CD4-positive, alpha-beta T cell treated with Interleukin-17A for 1 hour (primary cell): ENCODE measurements at regions not wholly inside any gene's neighbourhood (a gene's known extent, or its start where the extent isn't known, plus 50 kb on each side); places are given as distances from the start of the nearest gene placed in this dataset.

Experiments
- DNase-seq: peaks from one replicate; pipeline ENCODE4 v3.0.0-alpha.2; 2020

DNA sequence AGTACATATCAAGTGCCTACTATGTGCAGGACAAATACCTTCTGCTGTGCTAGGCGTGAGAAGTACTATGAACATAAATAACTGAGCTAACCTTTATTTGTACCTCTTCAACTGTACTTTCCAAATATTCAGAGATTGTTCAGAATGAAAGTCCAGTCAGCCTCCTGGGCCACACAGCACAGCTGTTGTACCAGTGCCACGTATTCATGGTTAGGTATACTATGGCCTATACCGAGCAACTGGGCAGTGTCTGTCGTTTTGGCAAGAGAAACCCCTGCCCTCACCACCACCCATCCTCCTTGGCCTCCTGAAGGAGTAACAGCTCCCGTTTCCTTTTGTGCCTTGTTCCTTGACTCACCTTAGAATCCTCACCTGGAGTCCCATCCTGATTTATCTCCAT is 53.0 kb downstream of the RASSF10 start:
- no peak for DNase-seq

DNA sequence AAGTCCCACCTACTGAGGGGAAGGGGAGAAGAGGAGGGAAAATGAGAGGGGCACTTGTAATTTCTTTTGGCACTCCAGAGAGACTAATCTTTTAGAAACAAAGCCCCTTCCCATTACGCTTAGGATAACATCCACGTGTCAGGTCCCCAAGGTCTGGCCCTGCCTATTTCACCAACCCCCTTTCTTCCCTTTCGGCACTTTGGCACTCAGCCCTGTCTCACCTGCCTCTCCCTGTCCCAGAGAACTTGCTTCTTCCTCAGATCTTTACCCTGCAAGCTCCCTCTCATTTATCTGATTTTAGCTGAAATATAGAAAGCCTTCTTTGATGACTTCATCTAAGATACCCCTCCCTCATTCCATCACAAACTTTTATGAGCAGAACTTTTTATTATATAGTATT is 55.5 kb downstream of the RASSF10 start:
- DNase-seq, result no peak

GRCh38 chr11:13065200-13065787 is 56.2 kb downstream of the RASSF10 start:
- DNase-seq, result no peak

DNA sequence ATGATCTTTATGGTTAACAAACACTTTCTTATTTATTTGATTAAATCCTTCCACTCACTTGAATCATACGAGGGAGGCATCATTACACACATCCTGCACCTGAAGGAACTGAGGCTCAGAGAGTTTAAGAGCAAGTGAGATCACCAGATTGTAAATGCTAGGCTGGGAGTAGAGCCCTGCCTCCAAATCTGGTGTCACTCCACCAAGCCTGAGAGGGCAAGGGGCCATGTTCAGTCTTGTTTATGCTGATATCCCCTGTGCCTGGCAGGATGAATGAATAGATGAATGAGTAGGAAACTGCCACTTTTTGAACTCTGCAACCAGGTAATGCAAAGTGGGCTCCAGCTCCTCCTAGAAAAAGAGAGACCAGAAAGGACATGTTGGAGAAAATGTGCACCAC is 59.1 kb downstream of the RASSF10 start:
- no peak for DNase-seq

GRCh38 chr11:13073119-13073981 is 64.2 kb downstream of the RASSF10 start:
- no peak for DNase-seq

- no peak for DNase-seq
Measured at GRCh38 chr11:13074714-13075464, 65.8 kb downstream of the RASSF10 start.

- DNase-seq, result no peak
Measured at GRCh38 chr11:13076961-13077360, 67.8 kb downstream of the RASSF10 start.

- no peak for DNase-seq
Measured at GRCh38 chr11:13080861-13081260, 71.7 kb downstream of the RASSF10 start.

GRCh38 chr11:13082588-13082987 is 73.5 kb downstream of the RASSF10 start:
- DNase-seq, result no peak

DNA sequence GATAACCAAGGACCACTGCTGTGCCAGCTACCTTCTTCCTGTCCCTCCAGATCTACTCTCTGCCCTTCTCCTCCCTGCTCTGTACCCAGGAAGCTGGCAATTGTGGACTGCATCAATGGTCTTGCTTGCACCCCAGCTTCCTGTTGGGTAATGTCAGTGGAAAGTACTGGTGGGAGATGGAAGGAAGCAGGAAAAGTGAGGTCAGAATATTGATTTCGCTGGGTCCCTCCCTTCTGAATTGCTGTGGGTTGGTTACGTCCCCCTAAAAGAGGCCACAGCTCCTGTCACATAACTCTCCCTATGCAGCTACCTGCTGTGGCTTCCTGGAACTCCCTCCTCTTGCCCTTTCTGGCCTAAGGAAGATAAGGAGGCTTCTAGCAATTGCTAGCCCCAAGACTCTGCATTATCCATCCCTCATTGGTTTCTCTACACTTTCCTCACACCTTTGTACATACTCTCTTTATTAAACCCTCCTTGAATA is 81.2 kb downstream of the RASSF10 start:
- DNase-seq, result no peak

- DNase-seq, result no peak
Measured at GRCh38 chr11:13091373-13091772, 82.3 kb downstream of the RASSF10 start.

DNA sequence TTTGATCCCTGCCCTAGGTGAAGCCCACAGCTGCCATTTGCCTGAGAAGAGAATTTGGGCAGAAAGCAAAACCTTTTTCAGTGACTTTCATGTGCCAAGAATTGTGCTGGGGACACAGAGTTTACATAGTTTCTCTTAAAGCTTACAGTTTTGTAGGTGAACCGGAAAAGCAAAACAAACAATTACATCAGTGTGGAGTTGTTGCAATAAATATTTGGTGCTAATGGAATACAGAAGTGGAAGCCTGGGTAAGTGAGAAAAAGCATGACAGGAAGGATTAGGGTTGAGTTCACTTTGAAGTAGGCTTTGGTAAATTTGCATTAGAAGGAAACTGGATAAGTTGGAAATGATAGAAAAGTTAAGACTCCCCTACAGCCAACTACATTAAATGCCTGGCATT is 82.7 kb downstream of the RASSF10 start:
- DNase-seq, result no peak

DNA sequence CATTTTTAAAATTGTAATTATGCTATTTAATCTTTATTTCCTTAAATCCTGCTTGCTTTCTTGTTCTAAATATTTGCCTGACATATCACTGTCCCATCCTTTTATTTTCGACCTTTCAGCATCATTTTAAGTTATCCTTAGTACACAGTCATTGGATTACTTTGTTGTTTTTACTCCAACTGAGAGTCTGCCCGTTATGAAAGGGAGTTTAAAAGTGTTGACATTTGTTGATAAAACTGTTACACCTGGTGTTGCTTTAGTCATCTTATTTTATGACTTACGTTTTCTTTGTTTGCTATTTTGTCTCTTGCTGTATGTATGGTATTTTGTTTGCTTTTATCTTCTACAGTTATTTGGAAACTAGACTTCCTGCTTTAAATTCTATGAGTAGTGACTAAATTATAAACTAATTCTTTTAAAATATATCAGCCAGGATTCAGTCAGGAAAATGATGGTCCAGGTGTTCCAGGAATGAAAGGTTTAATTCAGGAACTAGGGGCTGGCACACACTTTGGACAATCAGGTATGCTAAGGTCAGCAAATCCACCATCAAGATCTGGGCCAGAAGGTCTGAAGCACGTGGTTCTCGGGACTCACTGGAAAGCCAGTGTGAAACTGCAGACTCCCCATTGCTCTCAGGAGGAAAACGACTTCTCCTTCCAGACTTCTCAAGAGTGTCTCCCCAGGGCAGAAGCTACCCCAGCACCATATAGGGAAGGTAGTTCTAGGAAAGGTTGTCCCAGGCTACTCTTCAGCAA is 86.0 kb downstream of the RASSF10 start:
- DNase-seq, result no peak

DNA sequence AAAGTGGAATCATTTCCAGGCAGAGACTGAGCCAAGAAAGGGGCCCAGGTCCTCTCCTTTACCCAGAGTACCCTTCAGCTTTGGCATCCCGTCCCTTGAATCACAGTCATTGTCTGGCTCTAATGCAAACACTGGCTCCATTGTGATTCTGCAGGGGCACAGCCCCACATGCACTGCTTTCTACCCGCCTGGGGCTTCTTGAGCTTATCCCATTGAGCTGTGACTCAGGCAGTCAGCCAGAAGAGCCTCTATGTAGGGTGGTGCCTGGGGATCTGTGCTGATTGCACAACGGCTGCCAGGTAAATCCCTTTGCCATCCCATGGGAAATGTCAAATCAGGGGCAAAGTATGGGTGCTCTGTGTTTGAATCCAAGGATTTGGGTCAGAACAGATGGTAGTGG is 88.9 kb downstream of the RASSF10 start:
- no peak for DNase-seq

DNA sequence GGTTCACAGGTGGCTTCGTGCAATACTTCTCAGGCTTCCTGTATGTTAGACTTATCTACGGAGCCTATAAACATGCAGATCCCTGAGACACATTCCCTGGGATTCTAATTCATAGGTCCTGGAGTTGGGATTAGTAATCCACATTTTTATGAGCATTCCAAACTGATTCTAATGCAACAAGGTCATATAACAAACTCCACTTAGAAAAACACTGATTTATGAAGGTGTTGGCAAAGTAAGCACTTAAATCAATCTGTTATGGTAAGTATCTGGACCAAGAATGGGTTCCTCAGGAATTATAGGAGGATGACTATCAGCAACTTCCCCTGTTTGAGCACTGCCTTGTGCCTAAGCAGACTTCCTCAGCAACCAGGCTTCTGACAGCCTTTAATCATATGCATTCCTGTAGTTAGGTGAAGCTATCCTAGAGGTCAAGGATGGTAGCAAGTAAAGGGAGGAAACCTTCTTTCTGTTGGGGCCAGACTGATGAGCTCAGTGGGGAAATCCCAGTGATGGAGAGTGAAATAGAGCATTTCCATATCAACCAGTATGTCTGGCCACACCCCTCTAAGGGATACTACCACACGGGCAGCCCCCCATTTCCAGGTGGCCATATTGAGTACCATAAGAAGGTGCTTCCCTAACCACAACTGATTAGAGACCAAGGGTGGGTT is 89.6 kb downstream of the RASSF10 start:
- DNase-seq, result no peak

GRCh38 chr11:13101644-13102512 is 92.8 kb downstream of the RASSF10 start:
- DNase-seq, result no peak

DNA sequence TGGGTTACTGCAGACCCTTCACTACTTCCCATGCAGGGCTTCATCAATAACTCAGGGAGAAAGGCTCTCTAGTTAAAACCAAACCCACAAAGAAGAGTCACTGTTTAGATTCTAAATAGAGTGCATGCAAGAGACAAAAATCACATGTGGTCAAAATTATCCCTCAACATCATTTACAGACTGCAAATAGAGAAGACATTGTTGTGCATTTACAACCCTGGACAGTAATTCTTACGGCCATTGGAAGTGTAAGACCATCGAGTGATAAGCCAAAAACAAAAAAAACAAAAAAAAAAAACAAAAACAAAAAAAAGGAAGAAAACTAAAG is 93.4 kb downstream of the RASSF10 start:
- no peak for DNase-seq

- no peak for DNase-seq
Measured at GRCh38 chr11:13102865-13103539, 93.9 kb downstream of the RASSF10 start.

- DNase-seq, result no peak
Measured at GRCh38 chr11:13103962-13104554, 94.9 kb downstream of the RASSF10 start.

- DNase-seq, result no peak
Measured at GRCh38 chr11:13104619-13105236, 95.6 kb downstream of the RASSF10 start.
